ENCODE measurements at regions not wholly inside any gene's neighbourhood (a gene's known extent, or its start where the extent isn't known, plus 50 kb on each side); places are given as distances from the start of the nearest gene placed in this dataset.

GRCh38 chr11:10622108-10622507 is 53.6 kb upstream of the LYVE1 start:
- no peak for DNase-seq (ENCODE audit: insufficient read length, low spot score)
- no peak for FAIRE-seq
- no peak for TF ChIP-seq POLR2AphosphoS5 (IDR thresholded peaks at IDR 0.05; ENCODE audit: low read depth, low read length)
- TF ChIP-seq TAF1 (IDR thresholded peaks at IDR 0.05; ENCODE audit: low read depth, low read length), result no peak
- no peak for TF ChIP-seq POLR2A (IDR thresholded peaks at IDR 0.05; ENCODE audit: low read depth, low read length)
- TF ChIP-seq PAX5 (IDR thresholded peaks at IDR 0.05; ENCODE audit: insufficient read depth, low read length, severe bottlenecking), result no peak
- TF ChIP-seq POU2F2 (IDR thresholded peaks at IDR 0.05; ENCODE audit: low read depth, low read length), result no peak
- TF ChIP-seq SPI1 (IDR thresholded peaks at IDR 0.05; ENCODE audit: low read depth, low read length), result no peak

- DNase-seq (ENCODE audit: insufficient read length, low spot score) (no peak), FAIRE-seq (no peak)
- TF ChIP-seq POLR2AphosphoS5 (IDR thresholded peaks at IDR 0.05; ENCODE audit: low read depth, low read length) (no peak), TAF1 (IDR thresholded peaks at IDR 0.05; ENCODE audit: low read depth, low read length) (no peak), SPI1 (IDR thresholded peaks at IDR 0.05; ENCODE audit: low read depth, low read length) (no peak), PAX5 (IDR thresholded peaks at IDR 0.05; ENCODE audit: insufficient read depth, low read length, severe bottlenecking) (no peak), POLR2A (IDR thresholded peaks at IDR 0.05; ENCODE audit: low read depth, low read length) (no peak), POU2F2 (IDR thresholded peaks at IDR 0.05; ENCODE audit: low read depth, low read length) (no peak)
Observed at GRCh38 chr11:10619131-10619680, 50.7 kb upstream of the LYVE1 start.

GRCh38 chr11:10618490-10618889 is 50.0 kb upstream of the LYVE1 start:
- DNase-seq (ENCODE audit: insufficient read length, low spot score), result no peak
- FAIRE-seq, result no peak
- TF ChIP-seq POLR2AphosphoS5 (IDR thresholded peaks at IDR 0.05; ENCODE audit: low read depth, low read length) (no peak), POLR2A (IDR thresholded peaks at IDR 0.05; ENCODE audit: low read depth, low read length) (no peak), PAX5 (IDR thresholded peaks at IDR 0.05; ENCODE audit: insufficient read depth, low read length, severe bottlenecking) (no peak), TAF1 (IDR thresholded peaks at IDR 0.05; ENCODE audit: low read depth, low read length) (no peak), SPI1 (IDR thresholded peaks at IDR 0.05; ENCODE audit: low read depth, low read length) (no peak), POU2F2 (IDR thresholded peaks at IDR 0.05; ENCODE audit: low read depth, low read length) (no peak)

Measured in GM12891 (cell line).